Hepatic stellate cell (primary cell): ENCODE measurements at regions not wholly inside any gene's neighbourhood (a gene's known extent, or its start where the extent isn't known, plus 50 kb on each side); places are given as distances from the start of the nearest gene placed in this dataset.

Experiments used
- DNase-seq: peaks from one replicate; pipeline ENCODE4 v3.0.0; 2011; ENCODE audit warnings: low spot score

- DNase-seq: no peak
Observed at GRCh38 chr2:22616031-22616430, 768.9 kb upstream of the KLHL29 start.

GRCh38 chr2:22623620-22624019 lies 761.4 kb upstream of the KLHL29 start:
- DNase-seq: no peak

- DNase-seq: no peak
Observed at GRCh38 chr2:22626621-22627020, 758.4 kb upstream of the KLHL29 start.

DNA sequence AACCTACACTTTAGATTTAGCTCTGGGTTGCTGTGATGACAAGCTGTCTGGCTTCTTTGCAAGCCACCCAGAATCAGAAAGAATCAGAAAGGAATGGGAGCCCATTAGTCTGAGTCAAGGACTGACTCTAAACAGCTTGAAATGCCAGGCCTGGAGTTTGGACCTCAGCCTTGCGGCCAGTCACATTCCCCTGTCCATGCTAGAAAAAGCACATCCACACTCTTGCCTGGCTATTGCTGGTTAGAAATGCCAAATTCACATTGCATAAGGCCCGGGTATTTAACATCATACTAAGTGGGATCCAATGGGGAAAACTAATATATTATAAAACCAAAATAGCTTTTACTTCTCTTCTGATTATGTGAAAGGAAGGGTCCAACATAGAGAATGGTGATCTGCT lies 756.8 kb upstream of the KLHL29 start:
- DNase-seq: no peak

GRCh38 chr2:22628906-22629305 lies 756.1 kb upstream of the KLHL29 start:
- DNase-seq: no peak

- no peak for DNase-seq
Observed at GRCh38 chr2:22634167-22634566, 750.8 kb upstream of the KLHL29 start.

DNA sequence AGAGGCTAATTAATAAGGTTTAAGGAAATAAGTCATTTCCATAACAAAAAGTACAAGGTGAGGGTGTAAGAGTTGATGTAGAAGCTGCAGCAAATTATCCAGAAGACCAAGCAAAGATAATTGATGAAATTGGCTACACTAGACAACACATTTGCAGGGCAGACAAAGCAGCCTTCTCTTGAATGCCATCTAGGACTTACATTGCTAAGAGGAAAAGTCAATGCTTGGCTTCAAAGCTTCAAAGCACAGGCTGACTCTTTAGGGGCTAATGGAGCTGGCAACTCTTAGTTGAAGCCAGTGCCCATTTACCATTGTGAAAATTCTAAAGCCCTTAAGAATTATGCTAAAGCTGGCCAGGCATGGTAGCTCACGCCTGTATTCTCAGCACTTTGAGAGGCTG lies 728.6 kb upstream of the KLHL29 start:
- DNase-seq: no peak

GRCh38 chr2:22673529-22673928 lies 711.5 kb upstream of the KLHL29 start:
- no peak for DNase-seq

GRCh38 chr2:22683914-22684313 lies 701.1 kb upstream of the KLHL29 start:
- no peak for DNase-seq

DNA sequence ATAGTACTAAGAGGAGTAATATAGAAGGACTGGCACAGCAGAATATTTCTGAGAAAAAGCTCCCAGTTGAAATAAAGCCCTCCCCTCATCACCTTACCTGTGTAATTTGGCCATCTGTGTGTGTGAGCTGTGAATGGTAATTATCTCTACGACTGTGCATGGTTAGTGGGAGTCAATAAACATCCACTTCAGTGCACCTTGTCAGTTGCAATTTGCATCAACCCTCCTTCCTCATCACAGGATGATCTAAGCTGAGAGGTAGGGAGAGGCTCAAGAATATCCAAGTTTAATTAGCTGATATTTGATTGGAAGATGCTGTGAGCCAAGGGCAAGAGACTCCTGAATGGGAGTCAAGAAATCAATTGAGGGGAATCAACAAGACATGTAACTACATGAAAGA lies 694.9 kb upstream of the KLHL29 start:
- DNase-seq: no peak

DNA sequence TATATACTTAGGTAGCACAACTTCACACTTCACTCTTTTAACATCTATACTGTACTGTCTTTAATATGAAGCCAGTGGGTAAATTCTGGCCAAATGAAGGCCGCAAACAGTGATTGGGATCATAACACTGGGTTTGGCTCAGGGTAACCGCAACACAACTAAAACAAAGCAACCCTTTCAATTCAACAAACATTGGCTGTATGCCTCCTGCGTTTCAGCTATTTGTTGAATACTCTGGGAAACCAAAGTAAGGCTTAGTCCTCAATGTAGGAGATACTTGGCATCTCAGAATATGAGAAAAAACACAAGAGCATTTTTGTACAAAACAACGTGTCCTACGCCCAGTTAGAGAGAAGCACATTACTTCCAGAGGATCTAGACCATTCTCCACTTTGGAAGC lies 693.3 kb upstream of the KLHL29 start:
- DNase-seq: no peak

DNA sequence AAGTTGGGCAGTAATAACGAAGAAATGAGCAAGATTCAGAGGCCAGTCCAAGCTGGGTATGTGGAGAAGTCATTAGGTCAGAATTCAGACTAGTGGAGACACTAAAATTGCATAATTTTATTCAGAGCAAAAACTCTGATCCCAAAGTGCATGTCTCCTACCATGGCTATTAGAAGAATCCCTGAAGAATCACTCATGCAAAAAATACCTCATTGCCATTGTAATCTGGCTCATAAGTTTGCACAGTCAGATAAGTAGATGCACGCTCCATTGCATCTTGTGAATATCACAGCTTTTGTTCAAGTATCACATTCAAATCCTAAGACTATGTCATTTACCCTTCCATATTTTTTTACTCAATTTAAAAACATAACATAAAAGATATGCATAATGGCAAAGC lies 692.2 kb upstream of the KLHL29 start:
- no peak for DNase-seq

- DNase-seq: no peak
Observed at GRCh38 chr2:22694300-22694699, 690.7 kb upstream of the KLHL29 start.

DNA sequence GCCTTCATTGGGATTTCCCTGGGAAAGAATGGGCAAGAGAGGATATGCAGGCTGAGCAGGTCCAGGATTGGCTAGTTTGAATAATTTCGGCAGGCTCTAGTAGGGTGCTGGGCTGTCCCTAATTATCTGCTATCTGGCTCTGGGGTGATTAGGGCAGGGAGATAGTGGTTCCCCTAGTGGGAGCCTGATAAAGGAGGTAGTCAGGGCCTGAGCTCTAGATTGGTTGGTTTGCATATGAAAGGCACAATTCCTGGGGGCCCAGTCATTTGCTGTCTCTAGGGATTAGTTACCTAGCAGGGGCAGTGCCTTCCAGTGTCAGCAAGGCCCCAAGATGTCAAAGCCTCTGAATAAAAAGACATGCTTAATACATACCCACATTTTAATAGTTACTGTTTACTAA lies 690.1 kb upstream of the KLHL29 start:
- no peak for DNase-seq

DNA sequence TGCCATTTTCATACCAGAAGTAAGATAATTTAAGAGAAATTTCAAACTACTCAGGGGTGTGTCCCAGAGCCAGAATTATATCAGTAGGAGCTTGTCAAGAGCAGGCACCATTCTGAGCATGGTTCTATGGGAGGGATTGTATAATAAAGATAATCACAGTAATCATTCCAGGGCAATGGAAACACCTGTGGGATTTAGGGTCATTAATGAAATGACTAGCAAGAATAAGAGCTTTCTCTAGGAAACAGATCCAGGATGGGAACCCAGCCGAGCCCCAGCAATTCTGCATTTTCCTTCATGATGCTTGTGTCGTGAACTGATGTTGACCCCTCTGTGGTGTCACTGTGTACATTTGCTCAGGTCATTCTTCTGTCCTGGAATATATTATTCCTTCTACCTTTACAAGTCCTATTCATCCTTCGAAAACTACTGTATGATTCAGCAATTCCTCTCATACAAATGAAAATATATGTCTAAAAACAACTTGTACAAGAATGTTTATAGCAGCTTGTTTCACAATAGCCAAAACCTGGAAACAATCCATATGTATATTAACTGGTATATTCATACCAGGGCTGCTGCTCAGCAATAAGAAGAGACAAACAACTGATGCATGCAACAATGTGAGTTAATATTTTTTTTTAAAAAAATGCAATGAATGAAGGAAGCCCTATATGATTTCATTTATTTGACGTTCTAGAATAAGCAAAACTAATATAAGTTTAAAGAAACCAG lies 687.8 kb upstream of the KLHL29 start:
- DNase-seq: no peak

DNA sequence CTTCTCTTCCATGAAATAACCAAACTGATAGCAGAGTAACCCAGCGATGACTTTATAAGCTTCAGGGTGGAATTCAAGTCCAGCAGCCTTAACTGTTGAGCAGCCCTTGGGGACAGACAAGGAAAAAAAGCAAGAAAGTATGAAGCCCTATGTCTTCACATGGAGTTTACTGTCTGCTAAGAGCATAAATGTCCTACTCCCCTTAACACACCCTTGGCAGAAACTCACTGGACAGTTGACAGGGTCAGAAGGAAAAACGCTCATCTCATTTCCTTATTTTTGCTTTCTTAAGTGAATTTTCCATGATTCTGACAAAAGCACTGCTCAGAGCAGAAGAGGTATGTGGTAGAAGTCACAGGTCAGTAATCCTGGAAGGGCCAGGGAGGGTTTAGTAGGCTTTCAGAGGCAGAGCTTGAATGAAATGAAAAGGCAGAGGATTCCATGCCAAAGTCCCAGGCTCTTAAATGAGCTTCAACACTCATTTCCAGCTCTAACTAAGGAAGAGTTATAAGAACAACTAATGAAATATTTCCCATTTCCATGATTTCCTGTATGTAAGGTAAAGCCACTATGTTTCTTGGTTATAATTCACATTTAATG lies 683.3 kb upstream of the KLHL29 start:
- DNase-seq: no peak

- no peak for DNase-seq
Observed at GRCh38 chr2:22703286-22703920, 681.6 kb upstream of the KLHL29 start.

GRCh38 chr2:22719396-22719795 lies 665.6 kb upstream of the KLHL29 start:
- no peak for DNase-seq

DNA sequence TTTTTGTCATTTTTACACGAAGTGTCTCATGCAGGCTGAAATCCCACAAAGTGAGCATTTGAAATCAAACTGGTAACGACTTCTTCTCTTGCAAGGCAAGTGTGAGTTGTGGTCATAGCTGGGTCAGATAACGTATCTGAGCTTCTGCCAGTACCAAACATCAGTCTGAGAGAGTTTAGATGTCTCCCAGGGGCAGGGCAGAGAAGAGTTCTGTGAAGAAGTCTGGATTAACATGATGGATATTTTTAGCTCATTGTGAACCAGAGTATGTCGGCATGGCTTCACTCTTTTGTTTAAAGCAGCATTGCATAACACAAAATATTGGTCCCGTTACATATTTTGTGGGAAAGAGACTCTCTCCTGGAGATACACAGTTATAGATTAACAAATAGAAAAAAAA lies 655.5 kb upstream of the KLHL29 start:
- DNase-seq: no peak

GRCh38 chr2:22734373-22735045 lies 650.5 kb upstream of the KLHL29 start:
- DNase-seq: no peak

DNA sequence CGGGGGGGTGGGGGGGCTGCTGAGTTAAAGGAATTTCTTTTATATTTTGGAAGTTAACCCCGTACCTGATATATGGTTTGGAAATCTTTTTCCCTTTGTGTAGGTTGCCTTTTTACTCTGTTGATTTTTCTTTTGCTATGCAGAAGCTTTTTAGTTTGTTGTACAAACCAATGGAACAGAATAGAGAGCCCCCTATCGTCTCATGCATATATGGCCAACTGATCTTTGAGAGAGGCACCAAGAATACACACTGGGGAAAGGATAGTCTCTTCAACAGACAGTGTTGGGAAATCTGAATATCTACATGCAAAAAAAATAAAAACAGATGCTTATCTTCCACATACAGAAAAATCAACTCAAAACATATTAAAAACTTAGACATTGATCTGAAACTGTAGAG lies 647.8 kb upstream of the KLHL29 start:
- no peak for DNase-seq

DNA sequence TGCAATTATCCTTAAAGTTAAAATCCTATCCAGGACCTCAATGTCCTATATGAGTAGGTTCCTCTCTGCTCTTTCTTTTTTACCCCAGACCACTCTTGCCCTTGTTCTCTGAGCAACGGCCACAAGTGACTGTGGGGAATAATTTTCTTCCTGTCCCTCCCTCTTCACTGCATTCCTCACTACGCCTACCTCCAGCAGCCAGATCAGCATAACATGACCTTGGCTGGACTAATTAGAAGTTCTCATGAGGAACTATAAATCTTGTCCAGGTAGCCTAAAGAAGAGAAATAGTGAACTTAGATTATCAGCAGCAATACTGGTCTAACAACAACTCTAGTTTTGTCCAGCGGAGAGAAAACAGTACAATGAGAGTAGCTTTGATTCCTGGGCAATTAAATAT lies 643.8 kb upstream of the KLHL29 start:
- no peak for DNase-seq

- no peak for DNase-seq
Observed at GRCh38 chr2:22748909-22749308, 636.1 kb upstream of the KLHL29 start.
